PC-9 (cell line): ENCODE measurements at regions not wholly inside any gene's neighbourhood (a gene's known extent, or its start where the extent isn't known, plus 50 kb on each side); places are given as distances from the start of the nearest gene placed in this dataset.
"Not testable (repeated sequence)": the region's sequence is repeated elsewhere in the genome, so short reads cannot be mapped to it uniquely, and the experiment has no call there.

ENCODE experiments used
- CTCF ChIP-seq: fragments of 200-600 bp; sonication (generic); conservative IDR thresholded peaks from 2 replicates; pipeline ENCODE4 v1.6.1; 2017; ENCODE audit warnings: mixed run types, antibody characterized with exemption, mild to moderate bottlenecking, moderate library complexity
- EZH2 ChIP-seq: fragments of 200-600 bp; sonication (generic); IDR thresholded peaks from 2 replicates; pipeline ENCODE4 v1.8.0; 2017; ENCODE audit warnings: antibody characterized with exemption, low read depth

GRCh38 chr6:8832695-8833094 is 397.4 kb upstream of the SLC35B3 start:
- TF ChIP-seq CTCF, EZH2: not testable (repeated sequence)
